ENCODE measurements at regions not wholly inside any gene's neighbourhood (a gene's known extent, or its start where the extent isn't known, plus 50 kb on each side); places are given as distances from the start of the nearest gene placed in this dataset.
"Not testable (repeated sequence)": the region's sequence is repeated elsewhere in the genome, so short reads cannot be mapped to it uniquely, and the experiment has no call there.

DNA sequence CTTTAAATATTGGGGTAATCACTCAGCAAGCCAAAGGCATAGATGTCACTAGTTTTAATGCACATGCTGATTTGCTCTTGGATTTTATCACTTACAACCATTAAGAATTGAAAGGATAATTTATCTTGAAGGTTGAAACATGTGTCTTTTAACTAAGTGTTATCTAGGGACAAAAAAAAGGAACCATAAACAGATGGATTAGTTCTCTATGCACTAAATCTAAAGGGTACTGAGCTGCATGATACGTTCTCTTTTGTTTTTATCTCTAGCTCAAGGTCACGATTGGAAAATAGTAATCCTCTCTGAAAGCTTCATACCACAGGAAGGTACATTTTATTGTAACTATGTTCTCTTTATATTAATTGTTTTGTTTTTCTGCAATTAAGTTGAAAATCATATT is 1426.6 kb downstream of the GRIK2 start:
- Histone ChIP-seq H3K4me1 (no peaks in the 10 kb centered on the region), H3K27ac (no peak overlapping the region), H3K9me3 (no peaks in the 10 kb centered on the region), H3K36me3 (no peaks in the 10 kb centered on the region), H3K27me3 (no peaks in the 10 kb centered on the region), H3K4me3 (no peak overlapping the region)
- TF ChIP-seq POLR2A (IDR thresholded peaks at IDR 0.05), result no peak
- TF ChIP-seq, protein P1, sequence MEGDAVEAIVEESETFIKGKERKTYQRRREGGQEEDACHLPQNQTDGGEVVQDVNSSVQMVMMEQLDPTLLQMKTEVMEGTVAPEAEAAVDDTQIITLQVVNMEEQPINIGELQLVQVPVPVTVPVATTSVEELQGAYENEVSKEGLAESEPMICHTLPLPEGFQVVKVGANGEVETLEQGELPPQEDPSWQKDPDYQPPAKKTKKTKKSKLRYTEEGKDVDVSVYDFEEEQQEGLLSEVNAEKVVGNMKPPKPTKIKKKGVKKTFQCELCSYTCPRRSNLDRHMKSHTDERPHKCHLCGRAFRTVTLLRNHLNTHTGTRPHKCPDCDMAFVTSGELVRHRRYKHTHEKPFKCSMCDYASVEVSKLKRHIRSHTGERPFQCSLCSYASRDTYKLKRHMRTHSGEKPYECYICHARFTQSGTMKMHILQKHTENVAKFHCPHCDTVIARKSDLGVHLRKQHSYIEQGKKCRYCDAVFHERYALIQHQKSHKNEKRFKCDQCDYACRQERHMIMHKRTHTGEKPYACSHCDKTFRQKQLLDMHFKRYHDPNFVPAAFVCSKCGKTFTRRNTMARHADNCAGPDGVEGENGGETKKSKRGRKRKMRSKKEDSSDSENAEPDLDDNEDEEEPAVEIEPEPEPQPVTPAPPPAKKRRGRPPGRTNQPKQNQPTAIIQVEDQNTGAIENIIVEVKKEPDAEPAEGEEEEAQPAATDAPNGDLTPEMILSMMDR (IDR thresholded peaks at IDR 0.05), result no peak
- no peak for TF ChIP-seq EP300 (IDR thresholded peaks at IDR 0.05)
- TF ChIP-seq POLR2AphosphoS5 (IDR thresholded peaks at IDR 0.05), result no peak
- DNase-seq (ENCODE audit: low spot score in 2 of 2), result no peak
- WGBS, result 72% methylated on average over 2 of the region's 2 CpGs

GRCh38 chr6:102815207-102815606 is 1421.7 kb downstream of the GRIK2 start:
- 65% methylated on average over 4 of the region's 4 CpGs for WGBS
- TF ChIP-seq EP300 (IDR thresholded peaks at IDR 0.05) (no peak), POLR2AphosphoS5 (IDR thresholded peaks at IDR 0.05) (no peak), POLR2A (IDR thresholded peaks at IDR 0.05) (no peak)
- TF ChIP-seq, protein P1 (IDR thresholded peaks at IDR 0.05), result no peak
- Histone ChIP-seq H3K36me3 (no peaks in the 10 kb centered on the region), H3K9me3 (no peaks in the 10 kb centered on the region), H3K27ac (no peak overlapping the region), H3K4me1 (no peaks in the 10 kb centered on the region), H3K27me3 (no peaks in the 10 kb centered on the region), H3K4me3 (no peak overlapping the region)
- no peak for DNase-seq (ENCODE audit: low spot score in 2 of 2)

DNA sequence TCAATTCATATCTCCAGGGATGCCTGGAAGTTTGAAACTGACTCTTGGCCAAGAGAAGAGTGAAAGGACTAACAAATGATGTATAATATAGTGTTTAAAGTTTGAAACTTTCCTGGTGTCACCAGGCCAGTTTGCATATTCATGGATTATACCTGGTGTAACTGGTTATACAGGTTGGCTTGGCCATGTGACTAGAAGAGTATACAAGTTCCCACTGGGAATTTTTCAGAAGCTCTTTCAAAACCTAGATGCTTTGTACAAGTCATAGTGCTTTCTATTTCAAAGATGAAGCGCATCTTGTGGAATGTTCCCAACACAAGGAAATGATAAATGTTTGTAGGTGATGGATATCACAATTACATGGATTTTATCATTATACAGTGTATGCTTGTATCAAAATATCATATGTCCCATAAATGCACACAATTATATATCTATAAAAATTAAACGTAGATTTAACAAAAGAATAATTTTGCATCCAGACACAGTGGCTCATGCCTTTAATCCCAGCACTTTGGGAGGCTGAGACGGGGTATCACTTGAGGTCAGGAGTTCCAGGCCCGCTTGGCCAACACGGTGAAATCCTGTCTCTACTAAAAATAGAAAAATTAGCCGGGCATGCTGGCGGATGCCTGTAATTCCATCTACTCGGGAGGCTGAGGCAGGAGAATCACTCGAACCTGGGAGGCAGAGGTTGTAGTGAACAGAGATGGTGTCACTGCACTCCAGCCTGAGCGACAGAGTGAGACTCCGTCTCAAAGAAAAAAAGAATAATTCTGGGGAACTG is 1420.2 kb downstream of the GRIK2 start:
- Histone ChIP-seq H3K4me3 (no peak overlapping the region), H3K9me3 (no peaks in the 10 kb centered on the region), H3K36me3 (no peaks in the 10 kb centered on the region), H3K4me1 (no peaks in the 10 kb centered on the region), H3K27me3 (no peaks in the 10 kb centered on the region), H3K27ac (no peak overlapping the region)
- TF ChIP-seq, protein P1 (IDR thresholded peaks at IDR 0.05), result no peak
- TF ChIP-seq POLR2A (IDR thresholded peaks at IDR 0.05), result no peak
- no peak for TF ChIP-seq EP300 (IDR thresholded peaks at IDR 0.05)
- TF ChIP-seq POLR2AphosphoS5 (IDR thresholded peaks at IDR 0.05), result no peak
- no peak for DNase-seq (ENCODE audit: low spot score in 2 of 2)
- WGBS, result 79% methylated on average over 11 of the region's 11 CpGs

- H3K9me3 ChIP-seq, result no peaks in the 10 kb centered on the region
- H3K4me1 ChIP-seq, result no peaks in the 10 kb centered on the region
- no peaks in the 10 kb centered on the region for H3K27me3 ChIP-seq
- 48% methylated on average over 3 of the region's 3 CpGs for WGBS
- no peak overlapping the region for H3K4me3 ChIP-seq
- H3K36me3 ChIP-seq, result no peaks in the 10 kb centered on the region
- TF ChIP-seq EP300 (IDR thresholded peaks at IDR 0.05), result no peak
- H3K27ac ChIP-seq, result no peak overlapping the region
- DNase-seq (ENCODE audit: low spot score in 2 of 2), result no peak
Observed at GRCh38 chr6:102812242-102812641, 1418.7 kb downstream of the GRIK2 start.

DNA sequence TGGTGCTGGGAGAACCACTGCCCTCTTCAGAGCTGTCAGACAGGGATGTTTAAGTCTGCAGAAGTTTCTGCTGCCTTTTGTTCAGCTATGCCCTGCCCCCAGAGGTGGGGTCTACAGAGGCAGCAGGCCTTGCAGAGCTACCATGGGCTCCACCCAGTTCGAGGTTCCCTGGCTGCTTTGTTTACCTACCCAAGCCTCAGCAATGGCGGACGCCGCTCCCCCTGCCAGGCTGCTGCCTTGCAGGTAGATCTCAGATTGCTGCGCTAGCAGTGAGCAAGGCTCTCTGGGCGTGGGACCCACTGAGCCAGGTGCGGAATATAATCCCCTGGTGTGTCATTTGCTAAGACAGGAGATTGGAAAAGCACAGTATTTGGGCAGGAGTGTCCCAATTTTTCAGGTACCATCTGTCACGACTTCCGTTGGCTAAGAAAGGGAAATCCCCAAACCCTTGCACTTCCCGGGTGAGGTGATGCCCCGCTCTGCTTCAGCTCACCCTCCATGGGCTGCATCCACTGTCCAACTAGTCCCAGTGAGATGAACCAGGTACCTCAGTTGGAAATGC is 1415.5 kb downstream of the GRIK2 start:
- H3K9me3 ChIP-seq; DNase-seq (ENCODE audit: low spot score in 2 of 2); H3K27me3 ChIP-seq; H3K27ac ChIP-seq; H3K4me3 ChIP-seq; H3K4me1 ChIP-seq; H3K36me3 ChIP-seq: not testable (repeated sequence)
- WGBS, result 97% methylated on average over 4 of the region's 11 CpGs

DNA sequence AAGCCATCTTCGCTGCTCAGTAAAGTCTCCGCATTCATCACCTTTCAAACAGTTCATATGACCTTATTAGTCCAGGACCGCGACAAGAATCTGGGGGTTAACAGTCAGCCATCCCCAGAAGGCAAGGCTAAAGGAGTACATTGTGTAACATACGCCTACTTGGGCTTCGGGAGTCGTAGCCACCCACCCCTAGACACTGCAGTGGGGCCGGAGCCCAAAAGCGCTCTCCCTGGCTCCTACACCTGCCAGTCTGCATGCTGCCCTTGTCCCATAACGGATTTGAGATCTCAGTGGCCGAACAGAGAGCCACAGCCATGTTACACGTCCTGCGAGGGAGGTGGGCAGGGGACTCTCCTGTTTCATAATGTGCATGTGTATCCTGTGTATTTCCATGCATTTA is 1405.5 kb downstream of the GRIK2 start:
- no peak for DNase-seq (ENCODE audit: low spot score in 2 of 2)
- H3K27ac ChIP-seq, result no peak overlapping the region
- no peaks in the 10 kb centered on the region for H3K4me1 ChIP-seq
- H3K36me3 ChIP-seq, result no peaks in the 10 kb centered on the region
- peaks cover 4% of the 10 kb centered on the region for H3K9me3 ChIP-seq
- no peak overlapping the region for H3K4me3 ChIP-seq
- H3K27me3 ChIP-seq, result no peaks in the 10 kb centered on the region
- 84% methylated on average over 13 of the region's 13 CpGs for WGBS
- TF ChIP-seq, protein P1 (IDR thresholded peaks at IDR 0.05), result no peak
- TF ChIP-seq POLR2AphosphoS5 (IDR thresholded peaks at IDR 0.05), result no peak
- TF ChIP-seq POLR2A (IDR thresholded peaks at IDR 0.05), result no peak
- no peak for TF ChIP-seq EP300 (IDR thresholded peaks at IDR 0.05)
